NCI-H1694 treated with DMSO at 0.1 percent for 48 hours (cell line): ENCODE measurements at regions not wholly inside any gene's neighbourhood (a gene's known extent, or its start where the extent isn't known, plus 50 kb on each side); places are given as distances from the start of the nearest gene placed in this dataset.

Source experiments
- DNase-seq: peaks from one replicate; lab custom pipeline; 2025; lab: John Stamatoyannopoulos, UW

GRCh38 chr5:51034222-51034901, 348.9 kb upstream of the ISL1 start:
- no peak for DNase-seq

GRCh38 chr5:51039424-51040329, 343.6 kb upstream of the ISL1 start:
- DNase-seq, result no peak

GRCh38 chr5:51043745-51044144, 339.5 kb upstream of the ISL1 start:
- no peak for DNase-seq

GRCh38 chr5:51047369-51047768, 335.9 kb upstream of the ISL1 start:
- no peak for DNase-seq

GRCh38 chr5:51053361-51053760, 329.9 kb upstream of the ISL1 start:
- DNase-seq, result no peak

- no peak for DNase-seq
Measured at GRCh38 chr5:51060953-51061352, 322.3 kb upstream of the ISL1 start.

GRCh38 chr5:51072937-51073336, 310.3 kb upstream of the ISL1 start:
- DNase-seq, result no peak

GRCh38 chr5:51082741-51083140, 300.5 kb upstream of the ISL1 start:
- no peak for DNase-seq

- DNase-seq, result no peak
Measured at GRCh38 chr5:51091816-51092215, 291.4 kb upstream of the ISL1 start.

GRCh38 chr5:51095486-51095885, 287.8 kb upstream of the ISL1 start:
- no peak for DNase-seq

GRCh38 chr5:51096859-51097258, 286.4 kb upstream of the ISL1 start:
- no peak for DNase-seq

GRCh38 chr5:51099173-51099853, 283.9 kb upstream of the ISL1 start:
- DNase-seq, result no peak

- no peak for DNase-seq
Measured at GRCh38 chr5:51104556-51104955, 278.7 kb upstream of the ISL1 start.

- no peak for DNase-seq
Measured at GRCh38 chr5:51109786-51110410, 273.4 kb upstream of the ISL1 start.

GRCh38 chr5:51131266-51131665, 252.0 kb upstream of the ISL1 start:
- DNase-seq, result no peak

- no peak for DNase-seq
Measured at GRCh38 chr5:51138164-51138563, 245.1 kb upstream of the ISL1 start.

- DNase-seq, result no peak
Measured at GRCh38 chr5:51148437-51148836, 234.8 kb upstream of the ISL1 start.

- DNase-seq, result no peak
Measured at GRCh38 chr5:51156222-51156621, 227.0 kb upstream of the ISL1 start.

- DNase-seq, result no peak
Measured at GRCh38 chr5:51156838-51157237, 226.4 kb upstream of the ISL1 start.

GRCh38 chr5:51159164-51159563, 224.1 kb upstream of the ISL1 start:
- no peak for DNase-seq

- DNase-seq, result no peak
Measured at GRCh38 chr5:51159606-51160005, 223.6 kb upstream of the ISL1 start.

- DNase-seq, result no peak
Measured at GRCh38 chr5:51162245-51162644, 221.0 kb upstream of the ISL1 start.
